ENCODE measurements at regions not wholly inside any gene's neighbourhood (a gene's known extent, or its start where the extent isn't known, plus 50 kb on each side); places are given as distances from the start of the nearest gene placed in this dataset.

- TF ChIP-seq EZH2 (IDR thresholded peaks at IDR 0.05; ENCODE audit: insufficient read depth, poor library complexity, severe bottlenecking) (no peak), EZH2phosphoT487 (IDR thresholded peaks at IDR 0.05; ENCODE audit: insufficient read depth, low read depth) (no peak)
Observed at GRCh38 chr20:7025635-7026034, 258.1 kb downstream of the BMP2 start.

Measured in GM23248 (cell line).